ENCODE measurements at regions not wholly inside any gene's neighbourhood (a gene's known extent, or its start where the extent isn't known, plus 50 kb on each side); places are given as distances from the start of the nearest gene placed in this dataset.

DNA sequence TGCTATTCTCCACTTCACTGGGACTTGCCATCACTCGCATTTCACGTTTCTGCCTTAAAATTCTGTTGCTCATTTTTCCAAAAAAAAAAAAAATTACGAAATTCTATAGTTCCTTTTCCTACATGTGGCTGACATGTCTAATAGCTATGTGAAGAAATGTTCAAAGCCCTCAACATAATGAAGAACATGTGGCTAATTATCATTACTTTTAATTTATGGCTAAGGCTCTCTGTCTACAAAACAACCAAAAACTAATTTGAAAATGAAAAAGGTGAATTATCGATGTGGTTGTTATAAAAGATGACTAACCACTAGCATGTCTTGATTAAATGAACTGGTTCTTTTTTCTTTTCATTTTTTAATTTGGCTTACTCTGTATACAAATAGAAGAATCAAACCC is 940.0 kb downstream of the EFNB2 start:
- Histone ChIP-seq H3K4me1 (ENCODE audit: insufficient read depth, low read length, poor library complexity, severe bottlenecking) (no peaks in the 10 kb centered on the region), H3K9me2 (ENCODE audit: insufficient read depth, low read length) (no peaks in the 10 kb centered on the region), H3K27ac (ENCODE audit: low read depth, low read length, poor library complexity, severe bottlenecking) (no peak overlapping the region), H3K4me2 (ENCODE audit: low read length) (no peak overlapping the region), H2AFZ (ENCODE audit: low read length) (no peak overlapping the region), H4K20me1 (ENCODE audit: insufficient read depth, low read length) (no peaks in the 10 kb centered on the region), H3K4me3 (ENCODE audit: low read depth, low read length, poor library complexity, severe bottlenecking) (no peak overlapping the region), H3K9me3 (ENCODE audit: low read length) (no peaks in the 10 kb centered on the region), H3K79me2 (ENCODE audit: insufficient read depth, low read depth, low read length) (no peaks in the 10 kb centered on the region), H3K36me3 (ENCODE audit: insufficient read depth, low read length) (no peaks in the 10 kb centered on the region)
- DNase-seq (ENCODE audit: low spot score), result no peak
- ChIA-PET CTCF (ENCODE audit: unreplicated experiment) (no interaction called here), POLR2A (interaction anchor here (0.6 kb wide), 1 partner anchor 170 kb away, joined by 4 read pairs; no protein-coding TSS in a partner anchor)
- intact Hi-C loops (cut with micrococcal nuclease; ENCODE audit: unreplicated experiment), result no loop called here
- no TSS peak for BruUV-seq (replicated peaks)
- TF ChIP-seq EZH2phosphoT487 (IDR thresholded peaks at IDR 0.05; ENCODE audit: borderline replicate concordance, low read depth, low read length), result no peak
- TF ChIP-seq CTCF (conservative IDR thresholded peaks at IDR 0.05; ENCODE audit: low read length), result no peak

GRCh38 chr13:105591277-105591676 is 944.2 kb downstream of the EFNB2 start:
- CTCF ChIA-PET (ENCODE audit: unreplicated experiment), result no interaction called here
- no TSS peak for BruUV-seq (replicated peaks)

More at GRCh38 chr13:105591277-105591676, 944.2 kb downstream of the EFNB2 start:
- Histone ChIP-seq H3K9me2 (ENCODE audit: insufficient read depth, low read length) (no peaks in the 10 kb centered on the region), H3K79me2 (ENCODE audit: insufficient read depth, low read depth, low read length) (no peaks in the 10 kb centered on the region), H3K4me1 (ENCODE audit: insufficient read depth, low read length, poor library complexity, severe bottlenecking) (no peaks in the 10 kb centered on the region), H4K20me1 (ENCODE audit: insufficient read depth, low read length) (no peaks in the 10 kb centered on the region), H3K27ac (ENCODE audit: low read depth, low read length, poor library complexity, severe bottlenecking) (no peak overlapping the region), H3K4me2 (ENCODE audit: low read length) (no peak overlapping the region), H2AFZ (ENCODE audit: low read length) (no peak overlapping the region), H3K4me3 (ENCODE audit: low read depth, low read length, poor library complexity, severe bottlenecking) (no peak overlapping the region), H3K36me3 (ENCODE audit: insufficient read depth, low read length) (no peaks in the 10 kb centered on the region), H3K9me3 (ENCODE audit: low read length) (no peaks in the 10 kb centered on the region)
- POLR2A ChIA-PET, result interaction anchor here (0.7 kb wide), 1 partner anchor 567 kb away, joined by 3 read pairs; no protein-coding TSS in a partner anchor
- no peak for DNase-seq (ENCODE audit: low spot score)
- TF ChIP-seq EZH2phosphoT487 (IDR thresholded peaks at IDR 0.05; ENCODE audit: borderline replicate concordance, low read depth, low read length) (no peak), CTCF (conservative IDR thresholded peaks at IDR 0.05; ENCODE audit: low read length) (no peak)
- intact Hi-C loops (cut with micrococcal nuclease; ENCODE audit: unreplicated experiment), result no loop called here

All from OCI-LY7 (cell line).